Mesothelial cell of epicardium (in vitro differentiated cells): ENCODE measurements at regions not wholly inside any gene's neighbourhood (a gene's known extent, or its start where the extent isn't known, plus 50 kb on each side); places are given as distances from the start of the nearest gene placed in this dataset.

ENCODE experiments used
- DNase-seq, 2 experiments: peaks; one replicate each; pipeline ENCODE4 v3.0.0; 2021; ENCODE audit warnings: low spot score in 2 of 2; ENCODE audit not compliant: unreplicated experiment in 2 of 2
- H3K27ac Mint-ChIP-seq: 2 replicates; pipeline ENCODE4 v1.8.0; 2021; ENCODE audit warnings: mixed read lengths
- H3K27me3 Mint-ChIP-seq: 2 replicates; pipeline ENCODE4 v1.8.0; 2021; ENCODE audit warnings: low read depth, mixed read lengths
- H3K36me3 Mint-ChIP-seq: 2 replicates; pipeline ENCODE4 v1.8.0; 2021; ENCODE audit warnings: mixed read lengths
- H3K4me1 Mint-ChIP-seq: 2 replicates; pipeline ENCODE4 v1.8.0; 2021; ENCODE audit warnings: mixed read lengths
- H3K4me3 Mint-ChIP-seq: 2 replicates; pipeline ENCODE4 v1.8.0; 2021; ENCODE audit warnings: mild to moderate bottlenecking, moderate library complexity, mixed read lengths
- H3K9me3 Mint-ChIP-seq: 2 replicates; pipeline ENCODE4 v1.8.0; 2021; ENCODE audit warnings: mixed read lengths
- CTCF ChIP-seq: fragments of 200-600 bp; sonication (generic); IDR thresholded peaks from one replicate; pipeline ENCODE4 v1.5.0; 2021; ENCODE audit warnings: antibody characterized with exemption; ENCODE audit not compliant: unreplicated experiment

DNA sequence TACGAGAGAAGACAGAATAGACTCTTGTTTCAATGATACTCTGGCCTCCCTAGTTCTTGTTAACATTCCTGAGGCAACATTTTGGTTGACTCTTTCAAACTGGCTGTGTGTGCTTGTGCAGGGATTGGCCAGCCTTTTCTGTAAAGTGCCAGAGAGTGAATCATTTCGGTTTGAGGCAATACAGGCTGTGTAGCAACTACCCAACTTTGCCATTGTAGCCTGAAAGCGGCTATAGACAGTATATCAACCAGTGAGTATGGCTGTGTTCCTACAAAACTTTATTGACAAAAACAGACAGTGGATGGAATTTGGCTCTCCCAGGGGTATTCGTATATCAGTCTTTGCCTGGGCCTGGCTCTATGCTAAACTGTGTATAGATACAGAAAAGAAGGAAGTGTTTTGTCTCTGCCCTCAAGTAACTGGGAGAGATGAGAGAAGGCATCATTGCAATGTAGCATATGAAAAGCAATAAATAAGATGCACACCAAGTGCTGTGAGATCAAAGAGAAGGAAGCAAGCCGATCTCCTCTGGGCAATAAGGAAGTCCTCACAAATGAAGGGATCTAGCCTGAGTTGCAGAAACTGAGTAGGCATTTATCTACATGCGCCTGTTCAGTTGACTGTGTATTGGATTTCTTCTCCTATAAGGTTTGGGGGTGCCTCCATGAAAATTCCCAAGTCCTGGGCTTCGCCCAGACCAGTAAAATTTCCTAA, 568.0 kb upstream of the KLF4 start:
- Mint-ChIP-seq H3K9me3 (no peaks in the 10 kb centered on the region), H3K27ac (peak overlapping the region; percentile 31), H3K4me1 (peaks cover 46% of the 10 kb centered on the region), H3K36me3 (no peaks in the 10 kb centered on the region), H3K27me3 (no peaks in the 10 kb centered on the region), H3K4me3 (no peak overlapping the region)
- DNase-seq = no peak
- no peak for TF ChIP-seq CTCF

DNA sequence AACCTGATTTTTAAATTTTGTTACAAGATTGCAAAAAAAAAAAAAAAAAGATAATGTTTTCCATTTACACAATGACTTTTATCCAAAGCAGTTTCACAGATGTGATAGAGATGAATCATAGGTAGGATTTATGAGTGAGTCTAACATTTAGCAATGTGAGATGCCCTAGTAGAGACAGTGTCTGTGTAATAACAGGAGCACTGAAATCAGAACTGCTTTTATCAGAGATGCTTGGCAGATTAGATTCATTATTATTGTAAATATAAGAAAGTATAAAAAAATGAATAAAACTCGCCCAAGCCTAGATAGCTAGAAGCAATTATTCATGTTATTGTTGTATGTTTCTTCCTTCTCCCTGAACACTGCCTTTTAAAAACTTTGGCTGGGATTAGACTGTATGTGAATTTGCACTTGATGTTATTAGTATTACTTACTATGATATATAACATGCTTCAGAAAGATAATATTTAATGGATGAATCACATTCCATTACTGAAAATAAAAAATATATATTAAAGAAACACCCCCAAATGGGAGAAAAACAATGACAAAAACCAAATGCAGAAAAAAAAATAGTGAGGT, 567.3 kb upstream of the KLF4 start:
- DNase-seq = no peak
- no peak for TF ChIP-seq CTCF
- Mint-ChIP-seq H3K27me3 (no peaks in the 10 kb centered on the region), H3K4me3 (no peak overlapping the region), H3K27ac (peak overlapping the region; percentile 31), H3K9me3 (no peaks in the 10 kb centered on the region), H3K36me3 (no peaks in the 10 kb centered on the region), H3K4me1 (peaks cover 46% of the 10 kb centered on the region)

- H3K27me3 Mint-ChIP-seq = peaks cover 1% of the 10 kb centered on the region
- H3K9me3 Mint-ChIP-seq = no peaks in the 10 kb centered on the region
- no peak overlapping the region for H3K4me3 Mint-ChIP-seq
- H3K36me3 Mint-ChIP-seq = no peaks in the 10 kb centered on the region
- no peak for DNase-seq
- no peak overlapping the region for H3K27ac Mint-ChIP-seq
- H3K4me1 Mint-ChIP-seq = peaks cover 51% of the 10 kb centered on the region
- TF ChIP-seq CTCF = no peak
These were observed 566.7 kb upstream of the KLF4 start for GRCh38 chr9:108056084-108056804.

DNA sequence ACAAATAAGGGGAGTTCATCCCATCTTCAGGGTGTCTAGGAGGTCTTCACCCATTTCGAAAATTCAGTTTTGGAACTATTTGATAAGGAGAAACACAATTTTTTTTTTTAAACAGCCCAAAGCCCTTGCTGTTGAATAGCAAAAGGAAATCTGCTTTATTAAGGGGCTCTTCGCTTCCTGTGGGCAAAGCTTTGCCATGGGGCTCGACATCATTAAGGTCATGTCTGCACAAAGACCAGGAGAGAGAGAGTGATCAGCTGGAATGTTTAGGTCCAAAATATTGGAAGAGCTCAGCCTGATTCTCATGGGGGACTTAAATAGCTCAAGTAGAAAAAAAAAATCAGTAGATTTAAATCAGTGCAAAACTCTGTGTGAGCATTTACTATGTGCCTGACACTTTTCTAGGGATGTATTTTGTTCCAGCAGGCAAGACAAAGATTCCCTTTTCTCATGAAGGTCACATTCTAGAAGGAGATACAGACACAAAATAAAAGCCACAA, 564.6 kb upstream of the KLF4 start:
- Mint-ChIP-seq H3K9me3 (no peaks in the 10 kb centered on the region), H3K4me1 (peaks cover 55% of the 10 kb centered on the region)

More for the DNA sequence above, 564.6 kb upstream of the KLF4 start:
- Mint-ChIP-seq H3K4me3 (peak overlapping the region; percentile 8), H3K27me3 (peaks cover 1% of the 10 kb centered on the region), H3K36me3 (no peaks in the 10 kb centered on the region), H3K27ac (peak overlapping the region; percentile 80)
- TF ChIP-seq CTCF = no peak
- DNase-seq = no peak
